T-cell (primary cell): ENCODE measurements at regions not wholly inside any gene's neighbourhood (a gene's known extent, or its start where the extent isn't known, plus 50 kb on each side); places are given as distances from the start of the nearest gene placed in this dataset.

Experiments used
- ATAC-seq, 4 experiments: fragments of 200-7000 bp in 3 of 4; fragments of 150-1000 bp in 1 of 4; cut with Tn5 transposase; replicated peaks in 1 of 4; 1 replicate in 3 of 4; 2 replicates in 1 of 4; pipeline ENCODE4 v1.10.0; 2021; ENCODE audit warnings: moderate library complexity in 3 of 4, mild to moderate bottlenecking in 2 of 4, moderate number of reproducible peaks in 1 of 4
- CTCF ChIA-PET, 2 donors: fragments of 300-600 bp; sonication (Branson Sonifier 250); formaldehyde crosslinking; loops; one replicate each; lab custom pipeline; 2022; ENCODE audit warnings: antibody characterized with exemption in 2 of 2; lab: Charles Lee
- POLR2A ChIA-PET, 2 donors: fragments of 300-600 bp; sonication (Branson Sonifier 250); formaldehyde crosslinking; loops; one replicate each; lab custom pipeline; 2022; ENCODE audit warnings: antibody characterized with exemption in 2 of 2; lab: Charles Lee
- DNase-seq, 35 experiments: peaks; one replicate each; pipeline versions ENCODE4 v3.0.0 to v3.0.0-alpha.2; 2013 to 2023
- H3K27ac ChIP-seq: one replicate; pipeline ENCODE4 v1.5.1; 2013; ENCODE audit warnings: low read length
- H3K27me3 ChIP-seq, 2 experiments: replicated peaks in 1 of 2; 1 replicate in 1 of 2; 2 replicates in 1 of 2; pipeline versions ENCODE4 v1.6.1 to v1.7.0; 2013; ENCODE audit warnings: low read length in 1 of 2, mixed read lengths in 1 of 2; ENCODE audit not compliant: control insufficient read depth in 2 of 2, insufficient read depth in 2 of 2; ENCODE audit errors: extremely low read depth in 1 of 2
- H3K36me3 ChIP-seq, 2 donors: 1 replicate in 1 of 2; 2 replicates in 1 of 2; pipeline versions ENCODE4 v1.6.1 to v1.7.0; 2013; ENCODE audit warnings: low read length in 1 of 2; ENCODE audit not compliant: control insufficient read depth in 2 of 2, insufficient read depth in 1 of 2; ENCODE audit errors: extremely low read depth in 1 of 2
- H3K4me1 ChIP-seq, 2 experiments: 1 replicate in 1 of 2; 2 replicates in 1 of 2; pipeline versions ENCODE4 v1.6.1 to v1.7.0; 2013; ENCODE audit warnings: low read length in 2 of 2, mixed read lengths in 1 of 2; ENCODE audit not compliant: insufficient read depth in 2 of 2, control insufficient read depth in 1 of 2; ENCODE audit errors: extremely low read depth in 1 of 2
- H3K4me3 ChIP-seq, 2 donors: 1 replicate in 1 of 2; 2 replicates in 1 of 2; pipeline versions ENCODE4 v1.5.1 to v1.7.0; 2013; ENCODE audit warnings: mild to moderate bottlenecking in 2 of 2, low read length in 1 of 2, moderate library complexity in 1 of 2; ENCODE audit not compliant: control insufficient read depth in 1 of 2; ENCODE audit errors: extremely low read depth in 1 of 2
- H3K9me3 ChIP-seq: 2 replicates; pipeline ENCODE4 v1.7.0; 2013
- H3K27ac Mint-ChIP-seq, 2 donors: one replicate each; pipeline ENCODE4 v1.8.0; 2020 to 2021; ENCODE audit warnings: mild to moderate bottlenecking in 2 of 2, mixed read lengths in 2 of 2
- H3K27me3 Mint-ChIP-seq, 2 donors: one replicate each; pipeline ENCODE4 v1.8.0; 2021 to 2022; ENCODE audit warnings: mixed read lengths in 2 of 2
- H3K36me3 Mint-ChIP-seq: one replicate; pipeline ENCODE4 v1.8.0; 2021; ENCODE audit warnings: mixed read lengths
- H3K4me1 Mint-ChIP-seq, 3 donors: one replicate each; pipeline ENCODE4 v1.8.0; 2020 to 2022; ENCODE audit warnings: mixed read lengths in 3 of 3, mild to moderate bottlenecking in 1 of 3
- H3K4me3 Mint-ChIP-seq, 3 donors: one replicate each; pipeline ENCODE4 v1.8.0; 2020 to 2022; ENCODE audit warnings: mild to moderate bottlenecking in 3 of 3, mixed read lengths in 3 of 3, moderate library complexity in 3 of 3
- H3K9me3 Mint-ChIP-seq, 3 donors: one replicate each; pipeline ENCODE4 v1.8.0; 2020 to 2022; ENCODE audit warnings: mixed read lengths in 3 of 3
- WGBS: methylation state at CpG from one replicate; pipeline ENCODE4 v1.1.5; 2013; ENCODE audit warnings: missing lambda C conversion rate; ENCODE audit not compliant: insufficient coverage; 5-methylcytosine and 5-hydroxymethylcytosine counted together

GRCh38 chr2:78718024-78718423 lies 307.5 kb upstream of the REG3G start:
- no peaks in the 10 kb centered on the region for H3K9me3 ChIP-seq
- H3K4me1 ChIP-seq: no peaks in the 10 kb centered on the region
- ChIA-PET POLR2A (no interaction called here), CTCF (no interaction called here)
- H3K4me3 ChIP-seq: no peak overlapping the region
- no peaks in the 10 kb centered on the region for H3K4me1 Mint-ChIP-seq
- no peak overlapping the region for H3K27ac Mint-ChIP-seq
- DNase-seq (no peak), ATAC-seq (no peak)
- no peaks in the 10 kb centered on the region for H3K36me3 Mint-ChIP-seq
- H3K27me3 Mint-ChIP-seq: no peaks in the 10 kb centered on the region
- H3K9me3 Mint-ChIP-seq: peaks cover 6 to 10% (median 6%) of the 10 kb centered on the region in 3 donors
- H3K27ac ChIP-seq: no peak overlapping the region
- no peak overlapping the region for H3K4me3 Mint-ChIP-seq
- no peaks in the 10 kb centered on the region for H3K36me3 ChIP-seq
- H3K27me3 ChIP-seq: no peaks in the 10 kb centered on the region
- WGBS: no CpG with 5 or more reads among the region's 1 CpG

GRCh38 chr2:78718473-78718872 lies 307.0 kb upstream of the REG3G start:
- no peak overlapping the region for H3K27ac ChIP-seq
- ATAC-seq (no peak), DNase-seq (no peak)
- Mint-ChIP-seq H3K4me1 (no peaks in the 10 kb centered on the region), H3K27ac (no peak overlapping the region), H3K27me3 (no peaks in the 10 kb centered on the region), H3K4me3 (no peak overlapping the region), H3K36me3 (no peaks in the 10 kb centered on the region), H3K9me3 (peaks cover 6 to 10% (median 6%) of the 10 kb centered on the region in 3 donors)
- ChIA-PET POLR2A (no interaction called here), CTCF (no interaction called here)
- no CpG with 5 or more reads among the region's 1 CpG for WGBS
- H3K36me3 ChIP-seq: no peaks in the 10 kb centered on the region
- no peaks in the 10 kb centered on the region for H3K4me1 ChIP-seq
- H3K27me3 ChIP-seq: no peaks in the 10 kb centered on the region
- H3K9me3 ChIP-seq: no peaks in the 10 kb centered on the region
- H3K4me3 ChIP-seq: no peak overlapping the region

DNA sequence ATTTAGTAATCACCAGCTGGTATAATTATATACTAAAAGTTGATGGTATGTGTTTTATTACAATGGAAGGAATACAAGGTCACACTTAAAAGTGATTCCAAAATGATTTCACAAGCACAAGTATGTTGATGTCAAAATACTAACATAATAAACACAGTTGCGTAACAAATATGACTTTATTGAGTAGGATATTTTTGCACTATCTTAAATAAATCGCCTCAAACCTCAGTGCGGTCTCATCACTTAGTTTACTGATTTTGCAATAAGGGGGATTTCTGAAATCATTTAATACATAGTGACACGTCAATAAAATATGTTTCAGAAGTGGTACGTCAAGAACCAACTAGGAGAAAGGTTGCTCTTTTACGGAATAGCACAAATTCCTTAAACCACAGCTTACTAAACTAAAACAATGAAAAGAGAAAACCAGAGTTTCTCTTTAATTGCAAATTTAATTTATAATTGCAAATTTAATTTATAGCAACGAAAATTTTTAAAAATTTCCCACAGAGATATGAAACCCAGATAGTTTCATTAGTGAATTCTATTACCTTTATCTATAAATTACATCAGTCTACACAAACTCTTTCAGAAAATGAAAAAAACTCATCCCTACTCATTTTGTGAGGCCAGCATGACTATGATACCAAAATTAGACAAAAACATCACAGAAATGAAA lies 304.0 kb upstream of the REG3G start:
- ChIA-PET CTCF (no interaction called here), POLR2A (interaction anchor here in 1 of 2 donors (0.6 kb wide), 1 partner anchor 21 kb away, joined by 3 read pairs; no protein-coding TSS in a partner anchor)
- ATAC-seq: no peak
- Histone ChIP-seq H3K4me3 (no peak overlapping the region), H3K9me3 (no peaks in the 10 kb centered on the region), H3K36me3 (no peaks in the 10 kb centered on the region), H3K27me3 (no peaks in the 10 kb centered on the region), H3K4me1 (no peaks in the 10 kb centered on the region), H3K27ac (no peak overlapping the region)
- Mint-ChIP-seq H3K27me3 (no peaks in the 10 kb centered on the region), H3K27ac (no peak overlapping the region), H3K9me3 (peaks cover 11 to 16% (median 12%) of the 10 kb centered on the region in 3 donors), H3K36me3 (no peaks in the 10 kb centered on the region), H3K4me3 (no peak overlapping the region), H3K4me1 (no peaks in the 10 kb centered on the region)
- DNase-seq: no peak
- WGBS: no CpG with 5 or more reads among the region's 7 CpGs

- CTCF ChIA-PET: no interaction called here
- DNase-seq (no peak), ATAC-seq (no peak)
- Histone ChIP-seq H3K27me3 (no peaks in the 10 kb centered on the region), H3K27ac (no peak overlapping the region), H3K4me1 (no peaks in the 10 kb centered on the region), H3K36me3 (no peaks in the 10 kb centered on the region), H3K4me3 (no peak overlapping the region), H3K9me3 (no peaks in the 10 kb centered on the region)
- Mint-ChIP-seq H3K4me3 (no peak overlapping the region), H3K36me3 (no peaks in the 10 kb centered on the region), H3K4me1 (no peaks in the 10 kb centered on the region), H3K27me3 (no peaks in the 10 kb centered on the region), H3K9me3 (peaks cover 8 to 26% (median 20%) of the 10 kb centered on the region in 3 donors), H3K27ac (no peak overlapping the region)
- 72% methylated on average over 2 of the region's 3 CpGs for WGBS
- POLR2A ChIA-PET: no interaction called here
Measured at GRCh38 chr2:78734221-78734620, 291.3 kb upstream of the REG3G start.

- H3K27ac Mint-ChIP-seq: no peak overlapping the region
- H3K9me3 Mint-ChIP-seq: peaks cover 19 to 33% (median 19%) of the 10 kb centered on the region in 3 donors
- ChIA-PET CTCF (no interaction called here), POLR2A (no interaction called here)
- no peak overlapping the region for H3K4me3 Mint-ChIP-seq
- no CpG with 5 or more reads among the region's 1 CpG for WGBS
- ATAC-seq (no peak), DNase-seq (no peak)
- no peaks in the 10 kb centered on the region for H3K36me3 ChIP-seq
- no peaks in the 10 kb centered on the region for H3K27me3 ChIP-seq
- no peaks in the 10 kb centered on the region for H3K4me1 Mint-ChIP-seq
- no peaks in the 10 kb centered on the region for H3K27me3 Mint-ChIP-seq
- H3K4me1 ChIP-seq: no peaks in the 10 kb centered on the region
- H3K36me3 Mint-ChIP-seq: no peaks in the 10 kb centered on the region
- H3K9me3 ChIP-seq: no peaks in the 10 kb centered on the region
- no peak overlapping the region for H3K4me3 ChIP-seq
- H3K27ac ChIP-seq: no peak overlapping the region
Measured at GRCh38 chr2:78739282-78739681, 286.2 kb upstream of the REG3G start.

DNA sequence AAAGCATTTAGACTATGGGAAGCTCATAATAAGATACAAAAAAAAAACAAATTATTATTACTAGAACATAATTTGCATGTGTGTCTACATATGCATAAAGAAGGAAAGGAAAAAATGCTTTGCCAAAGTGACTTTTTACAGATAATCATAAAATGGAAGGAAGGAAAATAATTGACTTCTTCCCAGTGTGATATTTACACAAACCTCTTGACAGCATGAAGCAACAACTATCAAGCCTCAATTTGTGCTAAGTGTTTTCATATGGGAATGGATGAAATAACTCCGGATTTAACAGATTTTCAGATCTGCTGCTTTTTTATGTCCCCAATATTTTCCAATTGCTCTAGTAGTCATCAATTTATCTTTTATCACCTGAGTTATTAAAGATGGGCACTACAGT lies 275.9 kb upstream of the REG3G start:
- H3K4me1 Mint-ChIP-seq: no peaks in the 10 kb centered on the region
- WGBS: no CpG with 5 or more reads among the region's 1 CpG
- DNase-seq: no peak
- Histone ChIP-seq H3K9me3 (no peaks in the 10 kb centered on the region), H3K4me1 (no peaks in the 10 kb centered on the region), H3K4me3 (no peak overlapping the region), H3K36me3 (no peaks in the 10 kb centered on the region), H3K27ac (no peak overlapping the region), H3K27me3 (no peaks in the 10 kb centered on the region)
- H3K27ac Mint-ChIP-seq: no peak overlapping the region
- H3K4me3 Mint-ChIP-seq: no peak overlapping the region
- H3K36me3 Mint-ChIP-seq: no peaks in the 10 kb centered on the region
- ATAC-seq: no peak
- POLR2A ChIA-PET: no interaction called here
- CTCF ChIA-PET: no interaction called here
- peaks cover 0 to 11% (median 6%) of the 10 kb centered on the region in 3 donors for H3K9me3 Mint-ChIP-seq
- no peaks in the 10 kb centered on the region for H3K27me3 Mint-ChIP-seq

- H3K36me3 ChIP-seq: no peaks in the 10 kb centered on the region
- no peaks in the 10 kb centered on the region for H3K27me3 Mint-ChIP-seq
- ChIA-PET CTCF (no interaction called here), POLR2A (no interaction called here)
- H3K9me3 ChIP-seq: no peaks in the 10 kb centered on the region
- 86% methylated on average over 1 of the region's 2 CpGs for WGBS
- H3K4me3 ChIP-seq: no peak overlapping the region
- no peak overlapping the region for H3K27ac Mint-ChIP-seq
- no peaks in the 10 kb centered on the region for H3K27me3 ChIP-seq
- no peaks in the 10 kb centered on the region for H3K36me3 Mint-ChIP-seq
- DNase-seq (no peak), ATAC-seq (no peak)
- no peak overlapping the region for H3K4me3 Mint-ChIP-seq
- peaks cover 0 to 11% (median 6%) of the 10 kb centered on the region in 3 donors for H3K9me3 Mint-ChIP-seq
- H3K27ac ChIP-seq: no peak overlapping the region
- no peaks in the 10 kb centered on the region for H3K4me1 ChIP-seq
- no peaks in the 10 kb centered on the region for H3K4me1 Mint-ChIP-seq
Measured at GRCh38 chr2:78750219-78750618, 275.3 kb upstream of the REG3G start.
